HFF-Myc (cell line): ENCODE measurements at regions not wholly inside any gene's neighbourhood (a gene's known extent, or its start where the extent isn't known, plus 50 kb on each side); places are given as distances from the start of the nearest gene placed in this dataset.
A peak's percentile ranks its signal among the peaks of the same experiment; 100 is the strongest.

ENCODE experiments used
- DNase-seq: peaks from one replicate; pipeline ENCODE4 v3.0.0-alpha.2; 2011; ENCODE audit warnings: low read depth; ENCODE audit errors: extremely low read depth
- H3K4me3 ChIP-seq: replicated peaks from 2 replicates; pipeline ENCODE4 v1.5.1; 2011; ENCODE audit warnings: low read depth, mild to moderate bottlenecking, control low read depth, low read length
- TF ChIP-seq, protein P1 (sequence below): IDR thresholded peaks from 2 replicates; pipeline ENCODE4 v1.5.1; 2012; ENCODE audit warnings: mild to moderate bottlenecking, low read depth, low read length, control low read depth; ENCODE audit errors: missing control alignments

DNA sequence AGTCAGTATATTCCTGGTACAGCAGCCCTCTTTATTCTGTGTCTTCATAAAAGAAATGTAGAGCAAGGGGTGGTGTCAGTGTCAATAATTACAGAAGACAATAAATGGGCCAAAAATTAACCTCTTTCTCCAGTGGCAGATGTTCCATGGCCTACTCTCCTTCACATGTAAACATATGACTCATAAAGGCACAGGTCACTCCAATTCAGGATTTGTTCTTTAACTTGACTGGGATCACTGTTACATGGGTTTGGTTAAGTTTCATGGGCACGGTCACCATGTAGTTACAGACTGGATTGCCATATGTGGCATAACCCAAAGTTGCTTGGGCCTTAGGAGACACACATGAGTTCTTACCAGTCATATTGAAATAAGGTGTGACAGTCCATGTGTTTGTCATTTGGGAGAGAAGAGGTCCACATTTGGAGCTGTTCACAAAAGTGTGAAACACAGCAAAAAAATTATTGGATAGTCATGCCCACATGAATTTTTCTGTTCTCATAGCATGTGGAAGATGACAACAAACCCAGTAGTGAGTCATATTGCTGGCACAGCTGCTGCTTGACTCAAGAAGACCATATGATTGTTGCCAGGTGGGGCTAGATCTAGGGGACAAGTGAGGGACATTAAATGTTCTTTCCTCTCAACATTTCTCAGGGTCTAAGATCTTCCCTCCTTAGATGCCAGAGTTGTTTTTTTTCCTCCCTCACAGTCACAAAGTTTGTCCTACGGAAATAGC, 68.1 kb upstream of the HTR2A start:
- H3K4me3 ChIP-seq: no peak overlapping the region
- DNase-seq: peak; percentile 38
- TF ChIP-seq, protein P1, sequence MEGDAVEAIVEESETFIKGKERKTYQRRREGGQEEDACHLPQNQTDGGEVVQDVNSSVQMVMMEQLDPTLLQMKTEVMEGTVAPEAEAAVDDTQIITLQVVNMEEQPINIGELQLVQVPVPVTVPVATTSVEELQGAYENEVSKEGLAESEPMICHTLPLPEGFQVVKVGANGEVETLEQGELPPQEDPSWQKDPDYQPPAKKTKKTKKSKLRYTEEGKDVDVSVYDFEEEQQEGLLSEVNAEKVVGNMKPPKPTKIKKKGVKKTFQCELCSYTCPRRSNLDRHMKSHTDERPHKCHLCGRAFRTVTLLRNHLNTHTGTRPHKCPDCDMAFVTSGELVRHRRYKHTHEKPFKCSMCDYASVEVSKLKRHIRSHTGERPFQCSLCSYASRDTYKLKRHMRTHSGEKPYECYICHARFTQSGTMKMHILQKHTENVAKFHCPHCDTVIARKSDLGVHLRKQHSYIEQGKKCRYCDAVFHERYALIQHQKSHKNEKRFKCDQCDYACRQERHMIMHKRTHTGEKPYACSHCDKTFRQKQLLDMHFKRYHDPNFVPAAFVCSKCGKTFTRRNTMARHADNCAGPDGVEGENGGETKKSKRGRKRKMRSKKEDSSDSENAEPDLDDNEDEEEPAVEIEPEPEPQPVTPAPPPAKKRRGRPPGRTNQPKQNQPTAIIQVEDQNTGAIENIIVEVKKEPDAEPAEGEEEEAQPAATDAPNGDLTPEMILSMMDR: no peak

DNA sequence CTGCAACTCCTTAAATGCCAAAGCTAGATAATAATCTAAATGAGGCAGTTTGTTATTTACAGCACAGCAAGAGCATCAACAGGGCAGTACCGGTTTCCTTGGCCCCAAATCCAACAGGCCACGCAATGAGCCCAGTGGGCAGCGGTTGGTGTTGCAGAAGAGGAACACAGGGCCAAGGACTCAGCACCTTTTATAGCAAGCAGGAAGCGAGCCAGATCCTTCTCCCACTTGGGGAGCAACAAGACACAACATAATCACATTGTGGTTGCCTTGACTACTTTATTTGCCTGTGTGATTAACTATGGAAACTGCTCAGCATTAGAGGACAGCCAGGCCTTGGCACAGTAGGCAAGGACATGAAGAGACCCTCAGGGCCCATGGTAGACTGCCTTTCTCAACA, 67.1 kb upstream of the HTR2A start:
- H3K4me3 ChIP-seq: no peak overlapping the region
- TF ChIP-seq, protein P1: no peak
- DNase-seq: no peak

- no peak for DNase-seq
- TF ChIP-seq, protein P1: peak; percentile 40
- no peak overlapping the region for H3K4me3 ChIP-seq
Observed at GRCh38 chr13:46962281-46962941, 65.6 kb upstream of the HTR2A start.

DNA sequence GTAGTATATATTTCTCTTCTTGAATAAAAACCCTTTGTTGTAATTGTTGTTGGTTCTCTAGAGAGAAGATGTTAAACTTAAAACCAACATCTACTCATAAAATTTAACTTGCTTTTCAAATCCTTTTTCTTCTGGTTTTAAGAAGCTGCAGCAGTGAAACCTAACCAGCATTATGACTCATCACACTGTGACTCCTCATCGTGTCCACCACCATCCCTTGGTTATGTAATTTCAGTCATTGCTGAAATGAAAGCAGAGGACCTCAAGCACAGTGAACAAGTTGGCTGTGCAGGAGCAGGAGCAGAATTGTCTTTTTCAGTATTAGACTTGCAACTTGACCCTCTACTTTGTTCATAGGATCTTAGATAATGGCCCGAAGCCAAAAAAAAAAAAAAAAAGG, 64.9 kb upstream of the HTR2A start:
- no peak for DNase-seq
- TF ChIP-seq, protein P1: no peak
- no peak overlapping the region for H3K4me3 ChIP-seq

GRCh38 chr13:46953941-46954340, 57.1 kb upstream of the HTR2A start:
- TF ChIP-seq, protein P1: no peak
- H3K4me3 ChIP-seq: no peak overlapping the region
- no peak for DNase-seq

DNA sequence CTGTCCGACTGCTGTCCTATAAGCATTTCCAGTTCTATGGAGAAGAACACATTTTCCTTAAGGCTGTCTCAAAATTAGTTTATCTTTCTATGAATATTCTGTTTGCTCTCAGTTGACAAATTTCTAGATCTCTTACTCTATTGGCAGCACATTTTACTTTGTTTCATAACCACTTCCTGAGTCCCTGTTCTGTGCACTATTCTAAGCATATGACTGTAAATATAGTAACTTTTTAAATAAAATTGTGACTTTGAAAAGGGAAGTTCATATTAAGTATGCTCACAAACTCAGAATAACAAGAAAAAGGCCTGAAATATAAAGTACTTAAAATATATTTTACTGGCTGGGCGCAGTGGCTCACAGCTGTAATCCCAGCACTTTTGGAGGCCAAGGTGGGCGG, 56.5 kb upstream of the HTR2A start:
- DNase-seq: no peak
- TF ChIP-seq, protein P1: no peak
- H3K4me3 ChIP-seq: no peak overlapping the region
